ENCODE measurements at regions not wholly inside any gene's neighbourhood (a gene's known extent, or its start where the extent isn't known, plus 50 kb on each side); places are given as distances from the start of the nearest gene placed in this dataset.

DNA sequence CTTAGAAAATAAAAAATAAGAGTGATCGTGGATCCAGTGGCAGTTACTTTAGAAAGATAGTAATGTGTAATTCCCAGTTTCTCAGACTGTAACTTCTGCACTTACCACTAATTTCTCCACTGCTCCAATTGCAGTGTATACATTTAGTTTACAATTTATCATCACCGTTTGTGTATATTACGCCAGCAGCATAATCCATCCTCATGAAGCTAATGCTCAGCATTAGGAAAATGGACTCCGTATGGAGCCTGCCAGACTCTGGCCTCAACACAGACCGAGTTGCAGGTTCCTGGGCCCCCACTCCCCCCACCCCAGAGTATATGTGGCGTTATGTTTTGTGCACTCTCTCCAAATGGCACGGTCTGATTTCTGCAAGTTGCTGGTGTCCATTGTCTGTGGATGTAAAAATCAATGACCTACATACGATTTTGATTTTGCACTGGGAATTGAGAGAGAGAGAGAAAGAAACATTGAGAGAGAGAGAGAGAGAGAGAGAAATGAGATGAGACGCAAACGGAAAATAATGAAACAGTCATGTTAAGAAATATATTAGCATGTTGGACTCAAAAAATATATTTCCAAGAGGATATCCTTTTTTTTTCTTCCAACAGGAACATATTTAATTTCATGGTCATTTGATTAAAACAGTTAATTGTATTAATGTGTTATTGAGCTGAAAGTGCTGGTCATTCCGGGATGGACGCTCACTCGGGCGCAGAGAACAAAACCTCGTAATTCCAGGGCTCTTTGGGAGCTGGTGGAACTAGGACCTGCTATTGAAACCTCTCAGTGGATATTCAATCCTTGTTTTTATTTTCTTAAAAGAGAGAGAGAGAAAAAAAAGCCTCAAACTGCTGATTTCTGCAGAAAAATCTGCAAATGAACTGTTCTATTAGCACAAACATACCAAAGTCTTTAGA, 278.8 kb downstream of the TSHZ3 start:
- Histone ChIP-seq H3K9me2 (ENCODE audit: insufficient read depth, low read length) (no peaks in the 10 kb centered on the region), H4K20me1 (ENCODE audit: insufficient read depth, low read length) (no peaks in the 10 kb centered on the region), H3K4me2 (ENCODE audit: low read length) (no peak overlapping the region), H3K4me1 (ENCODE audit: insufficient read depth, low read length, poor library complexity, severe bottlenecking) (no peaks in the 10 kb centered on the region), H3K27ac (ENCODE audit: low read depth, low read length, poor library complexity, severe bottlenecking) (no peak overlapping the region), H3K4me3 (ENCODE audit: low read depth, low read length, poor library complexity, severe bottlenecking) (no peak overlapping the region), H3K36me3 (ENCODE audit: insufficient read depth, low read length) (no peaks in the 10 kb centered on the region), H2AFZ (ENCODE audit: low read length) (no peak overlapping the region), H3K9me3 (ENCODE audit: low read length) (no peaks in the 10 kb centered on the region), H3K79me2 (ENCODE audit: insufficient read depth, low read depth, low read length) (no peaks in the 10 kb centered on the region)
- DNase-seq (ENCODE audit: low spot score) = no peak
- TF ChIP-seq EZH2phosphoT487 (IDR thresholded peaks at IDR 0.05; ENCODE audit: borderline replicate concordance, low read depth, low read length) = no peak
- TF ChIP-seq, protein P1, sequence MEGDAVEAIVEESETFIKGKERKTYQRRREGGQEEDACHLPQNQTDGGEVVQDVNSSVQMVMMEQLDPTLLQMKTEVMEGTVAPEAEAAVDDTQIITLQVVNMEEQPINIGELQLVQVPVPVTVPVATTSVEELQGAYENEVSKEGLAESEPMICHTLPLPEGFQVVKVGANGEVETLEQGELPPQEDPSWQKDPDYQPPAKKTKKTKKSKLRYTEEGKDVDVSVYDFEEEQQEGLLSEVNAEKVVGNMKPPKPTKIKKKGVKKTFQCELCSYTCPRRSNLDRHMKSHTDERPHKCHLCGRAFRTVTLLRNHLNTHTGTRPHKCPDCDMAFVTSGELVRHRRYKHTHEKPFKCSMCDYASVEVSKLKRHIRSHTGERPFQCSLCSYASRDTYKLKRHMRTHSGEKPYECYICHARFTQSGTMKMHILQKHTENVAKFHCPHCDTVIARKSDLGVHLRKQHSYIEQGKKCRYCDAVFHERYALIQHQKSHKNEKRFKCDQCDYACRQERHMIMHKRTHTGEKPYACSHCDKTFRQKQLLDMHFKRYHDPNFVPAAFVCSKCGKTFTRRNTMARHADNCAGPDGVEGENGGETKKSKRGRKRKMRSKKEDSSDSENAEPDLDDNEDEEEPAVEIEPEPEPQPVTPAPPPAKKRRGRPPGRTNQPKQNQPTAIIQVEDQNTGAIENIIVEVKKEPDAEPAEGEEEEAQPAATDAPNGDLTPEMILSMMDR (conservative IDR thresholded peaks at IDR 0.05; ENCODE audit: low read length) = no peak
- no TSS peak for BruUV-seq (replicated peaks)
- ChIA-PET POLR2A (no interaction called here), CTCF (ENCODE audit: unreplicated experiment) (no interaction called here)
- intact Hi-C loops (cut with micrococcal nuclease; ENCODE audit: unreplicated experiment) = no loop called here

DNA sequence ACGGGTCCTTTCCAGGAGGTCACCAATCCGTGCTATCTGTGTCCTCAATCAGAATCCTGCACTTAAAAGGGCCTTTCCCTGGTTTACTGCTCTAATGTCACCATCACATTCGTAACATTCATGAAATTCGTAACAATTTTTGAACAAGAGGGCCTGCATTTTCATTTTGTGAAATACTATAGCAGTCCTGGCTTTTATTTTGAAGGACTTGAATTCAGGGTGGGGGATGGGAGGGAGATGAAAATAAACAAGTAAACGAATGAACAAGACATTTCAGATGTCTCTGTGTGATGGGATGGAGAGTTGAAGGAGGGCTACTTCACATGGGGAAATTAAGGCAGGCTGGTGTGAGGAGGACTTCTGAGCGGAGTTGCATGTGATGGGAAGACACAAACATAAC, 281.0 kb downstream of the TSHZ3 start:
- H3K9me2 ChIP-seq (ENCODE audit: insufficient read depth, low read length) = no peaks in the 10 kb centered on the region
- no peak overlapping the region for H3K4me2 ChIP-seq (ENCODE audit: low read length)
- ChIA-PET POLR2A (no interaction called here), CTCF (ENCODE audit: unreplicated experiment) (no interaction called here)
- no peak overlapping the region for H3K27ac ChIP-seq (ENCODE audit: low read depth, low read length, poor library complexity, severe bottlenecking)
- no TSS peak for BruUV-seq (replicated peaks)
- H3K4me1 ChIP-seq (ENCODE audit: insufficient read depth, low read length, poor library complexity, severe bottlenecking) = no peaks in the 10 kb centered on the region
- H3K36me3 ChIP-seq (ENCODE audit: insufficient read depth, low read length) = no peaks in the 10 kb centered on the region
- intact Hi-C loops (cut with micrococcal nuclease; ENCODE audit: unreplicated experiment) = no loop called here
- H3K9me3 ChIP-seq (ENCODE audit: low read length) = no peaks in the 10 kb centered on the region
- no peaks in the 10 kb centered on the region for H3K79me2 ChIP-seq (ENCODE audit: insufficient read depth, low read depth, low read length)
- TF ChIP-seq, protein P1 (conservative IDR thresholded peaks at IDR 0.05; ENCODE audit: low read length) = no peak
- no peak for TF ChIP-seq EZH2phosphoT487 (IDR thresholded peaks at IDR 0.05; ENCODE audit: borderline replicate concordance, low read depth, low read length)
- H4K20me1 ChIP-seq (ENCODE audit: insufficient read depth, low read length) = no peaks in the 10 kb centered on the region
- no peak overlapping the region for H2AFZ ChIP-seq (ENCODE audit: low read length)
- DNase-seq (ENCODE audit: low spot score) = no peak
- no peak overlapping the region for H3K4me3 ChIP-seq (ENCODE audit: low read depth, low read length, poor library complexity, severe bottlenecking)

DNA sequence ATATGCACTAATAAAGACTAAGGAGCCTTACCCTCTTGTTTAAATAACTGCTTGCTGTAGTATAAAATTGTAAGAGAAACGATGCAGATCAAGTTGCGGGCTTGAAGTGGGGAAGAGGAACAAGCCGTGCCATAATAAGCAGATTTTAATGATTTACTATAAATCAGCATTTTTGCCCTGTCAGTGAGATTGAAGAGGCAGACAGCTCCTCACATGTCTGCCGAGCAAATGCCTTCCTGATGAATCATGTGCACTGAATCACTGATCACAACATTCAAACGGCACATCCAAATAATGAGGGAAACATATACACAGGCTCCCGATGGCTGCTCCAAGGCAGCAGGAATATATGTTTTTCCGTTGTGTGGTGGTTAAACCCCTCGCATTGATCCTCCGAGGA, 282.9 kb downstream of the TSHZ3 start:
- TF ChIP-seq, protein P1 (conservative IDR thresholded peaks at IDR 0.05; ENCODE audit: low read length) = no peak
- no peak for TF ChIP-seq EZH2phosphoT487 (IDR thresholded peaks at IDR 0.05; ENCODE audit: borderline replicate concordance, low read depth, low read length)
- no peak overlapping the region for H3K4me2 ChIP-seq (ENCODE audit: low read length)
- intact Hi-C loops (cut with micrococcal nuclease; ENCODE audit: unreplicated experiment) = no loop called here

More for the DNA sequence above, 282.9 kb downstream of the TSHZ3 start:
- H4K20me1 ChIP-seq (ENCODE audit: insufficient read depth, low read length) = no peaks in the 10 kb centered on the region
- CTCF ChIA-PET (ENCODE audit: unreplicated experiment) = no interaction called here
- H3K4me1 ChIP-seq (ENCODE audit: insufficient read depth, low read length, poor library complexity, severe bottlenecking) = no peaks in the 10 kb centered on the region
- no peaks in the 10 kb centered on the region for H3K9me2 ChIP-seq (ENCODE audit: insufficient read depth, low read length)
- POLR2A ChIA-PET = no interaction called here
- no peak overlapping the region for H2AFZ ChIP-seq (ENCODE audit: low read length)
- no peaks in the 10 kb centered on the region for H3K79me2 ChIP-seq (ENCODE audit: insufficient read depth, low read depth, low read length)
- no TSS peak for BruUV-seq (replicated peaks)
- DNase-seq (ENCODE audit: low spot score) = no peak
- no peak overlapping the region for H3K27ac ChIP-seq (ENCODE audit: low read depth, low read length, poor library complexity, severe bottlenecking)
- H3K36me3 ChIP-seq (ENCODE audit: insufficient read depth, low read length) = no peaks in the 10 kb centered on the region
- H3K9me3 ChIP-seq (ENCODE audit: low read length) = no peaks in the 10 kb centered on the region
- no peak overlapping the region for H3K4me3 ChIP-seq (ENCODE audit: low read depth, low read length, poor library complexity, severe bottlenecking)
